Brain microvascular endothelial cell (primary cell): ENCODE measurements at regions not wholly inside any gene's neighbourhood (a gene's known extent, or its start where the extent isn't known, plus 50 kb on each side); places are given as distances from the start of the nearest gene placed in this dataset.
"Not testable (repeated sequence)": the region's sequence is repeated elsewhere in the genome, so short reads cannot be mapped to it uniquely, and the experiment has no call there.

ENCODE experiments used
- DNase-seq: peaks from one replicate; pipeline ENCODE4 v3.0.0-alpha.2; 2020
- H3K27ac ChIP-seq: fragments of 250-450 bp; sonication (Bioruptor Pico); 2 replicates; pipeline ENCODE4 v1.5.1; 2020; ENCODE audit warnings: mild to moderate bottlenecking, moderate library complexity
- H3K27me3 ChIP-seq: fragments of 250-450 bp; sonication (Bioruptor Pico); replicated peaks from 2 replicates; pipeline ENCODE4 v1.5.1; 2020; ENCODE audit warnings: mild to moderate bottlenecking
- H3K36me3 ChIP-seq: fragments of 250-450 bp; sonication (Bioruptor Pico); replicated peaks from 2 replicates; pipeline ENCODE4 v1.5.1; 2020; ENCODE audit warnings: mild to moderate bottlenecking
- H3K4me3 ChIP-seq: 2 replicates; pipeline ENCODE4 v1.5.1; 2011; ENCODE audit warnings: low read depth, mild to moderate bottlenecking, control low read depth, low read length, moderate library complexity
- in situ Hi-C: cut with HindIII; loops from 2 replicates; pipeline ENCODE4 v1.10.0; 2017; ENCODE audit warnings: low sequenced_read_pairs, low pct_ligation_motif_present
- TF ChIP-seq, protein P1 (sequence below): IDR thresholded peaks from 2 replicates; pipeline ENCODE4 v1.5.1; 2011; ENCODE audit warnings: low read depth, mild to moderate bottlenecking, moderate library complexity, low read length, control low read depth, inconsistent platforms; ENCODE audit errors: missing control alignments

GRCh38 chr17:70434536-70435490, 265.5 kb downstream of the KCNJ2 start:
- no peak overlapping the region for H3K4me3 ChIP-seq
- in situ Hi-C loops: no loop called here
- H3K27ac ChIP-seq: no peak overlapping the region
- TF ChIP-seq, protein P1, sequence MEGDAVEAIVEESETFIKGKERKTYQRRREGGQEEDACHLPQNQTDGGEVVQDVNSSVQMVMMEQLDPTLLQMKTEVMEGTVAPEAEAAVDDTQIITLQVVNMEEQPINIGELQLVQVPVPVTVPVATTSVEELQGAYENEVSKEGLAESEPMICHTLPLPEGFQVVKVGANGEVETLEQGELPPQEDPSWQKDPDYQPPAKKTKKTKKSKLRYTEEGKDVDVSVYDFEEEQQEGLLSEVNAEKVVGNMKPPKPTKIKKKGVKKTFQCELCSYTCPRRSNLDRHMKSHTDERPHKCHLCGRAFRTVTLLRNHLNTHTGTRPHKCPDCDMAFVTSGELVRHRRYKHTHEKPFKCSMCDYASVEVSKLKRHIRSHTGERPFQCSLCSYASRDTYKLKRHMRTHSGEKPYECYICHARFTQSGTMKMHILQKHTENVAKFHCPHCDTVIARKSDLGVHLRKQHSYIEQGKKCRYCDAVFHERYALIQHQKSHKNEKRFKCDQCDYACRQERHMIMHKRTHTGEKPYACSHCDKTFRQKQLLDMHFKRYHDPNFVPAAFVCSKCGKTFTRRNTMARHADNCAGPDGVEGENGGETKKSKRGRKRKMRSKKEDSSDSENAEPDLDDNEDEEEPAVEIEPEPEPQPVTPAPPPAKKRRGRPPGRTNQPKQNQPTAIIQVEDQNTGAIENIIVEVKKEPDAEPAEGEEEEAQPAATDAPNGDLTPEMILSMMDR: no peak
- H3K27me3 ChIP-seq: no peaks in the 10 kb centered on the region
- H3K36me3 ChIP-seq: no peaks in the 10 kb centered on the region
- DNase-seq: no peak

GRCh38 chr17:70437656-70438055, 268.3 kb downstream of the KCNJ2 start:
- H3K27me3 ChIP-seq: no peaks in the 10 kb centered on the region
- no peaks in the 10 kb centered on the region for H3K36me3 ChIP-seq
- H3K27ac ChIP-seq: no peak overlapping the region
- no peak overlapping the region for H3K4me3 ChIP-seq
- TF ChIP-seq, protein P1: no peak
- no peak for DNase-seq
- in situ Hi-C loops: no loop called here

DNA sequence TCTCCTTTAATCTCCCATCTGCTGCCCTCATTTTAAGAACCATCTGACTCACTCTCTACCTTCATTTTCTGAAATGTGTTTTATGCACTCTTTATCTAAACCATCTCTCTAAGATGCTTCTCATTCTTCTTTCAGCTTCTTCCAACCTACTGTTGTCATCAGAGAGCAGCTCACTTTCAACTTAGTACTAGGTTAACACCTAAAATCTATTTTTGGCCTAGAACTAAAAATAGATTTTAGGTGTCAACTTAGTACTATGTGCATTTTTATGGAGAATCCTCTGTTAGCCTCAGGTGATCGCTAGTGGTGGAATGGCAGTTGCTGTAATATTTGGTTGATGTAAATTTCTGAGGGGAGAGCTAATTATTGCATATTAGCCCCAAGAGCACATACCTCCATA, 277.1 kb downstream of the KCNJ2 start:
- in situ Hi-C loops: no loop called here
- Histone ChIP-seq H3K27ac (no peak overlapping the region), H3K27me3 (no peaks in the 10 kb centered on the region), H3K4me3 (no peak overlapping the region), H3K36me3 (no peaks in the 10 kb centered on the region)
- no peak for DNase-seq
- TF ChIP-seq, protein P1: no peak

DNA sequence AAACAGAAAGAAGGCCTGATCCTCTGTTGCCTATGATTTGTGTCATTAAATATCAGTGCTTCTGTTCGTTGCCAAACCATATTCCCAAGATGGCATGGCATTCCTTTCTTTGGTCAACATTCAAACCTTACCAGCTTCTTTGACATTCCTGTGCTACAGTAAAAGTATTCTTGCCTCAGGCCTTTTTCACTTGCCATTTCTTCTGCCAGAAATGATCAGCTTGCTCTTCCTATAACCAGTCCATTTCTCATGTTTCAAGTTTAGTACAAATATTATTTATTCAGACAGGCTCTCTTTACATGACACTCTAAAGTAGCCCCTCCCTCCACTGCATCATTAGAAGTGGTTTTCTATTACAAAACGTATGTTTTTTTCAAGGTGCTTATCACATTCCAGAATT, 278.3 kb downstream of the KCNJ2 start:
- no peak for DNase-seq
- in situ Hi-C loops: no loop called here
- H3K4me3 ChIP-seq: no peak overlapping the region
- no peaks in the 10 kb centered on the region for H3K36me3 ChIP-seq
- no peaks in the 10 kb centered on the region for H3K27me3 ChIP-seq
- TF ChIP-seq, protein P1: no peak
- no peak overlapping the region for H3K27ac ChIP-seq

DNA sequence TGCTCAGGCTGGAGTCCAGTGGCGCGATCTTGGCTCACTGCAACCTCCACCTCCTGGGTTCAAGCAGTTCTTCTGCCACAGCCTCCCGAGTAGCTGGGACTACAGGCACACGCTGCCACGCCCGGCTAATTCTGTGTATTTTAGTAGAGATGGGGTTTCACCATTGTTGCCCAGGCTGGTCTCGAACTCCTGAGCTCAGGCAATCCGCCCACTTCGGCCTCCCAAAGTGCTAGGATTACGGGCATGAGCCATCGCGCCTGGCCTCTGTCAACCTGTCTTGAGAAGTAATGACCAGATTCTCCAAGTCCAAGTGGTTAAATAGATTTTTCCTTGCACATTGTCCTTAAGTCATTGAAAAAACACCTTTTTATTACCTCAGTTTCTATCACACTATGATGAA, 283.7 kb downstream of the KCNJ2 start:
- H3K27me3 ChIP-seq, in situ Hi-C loops, H3K4me3 ChIP-seq, H3K27ac ChIP-seq, DNase-seq, H3K36me3 ChIP-seq: not testable (repeated sequence)

DNA sequence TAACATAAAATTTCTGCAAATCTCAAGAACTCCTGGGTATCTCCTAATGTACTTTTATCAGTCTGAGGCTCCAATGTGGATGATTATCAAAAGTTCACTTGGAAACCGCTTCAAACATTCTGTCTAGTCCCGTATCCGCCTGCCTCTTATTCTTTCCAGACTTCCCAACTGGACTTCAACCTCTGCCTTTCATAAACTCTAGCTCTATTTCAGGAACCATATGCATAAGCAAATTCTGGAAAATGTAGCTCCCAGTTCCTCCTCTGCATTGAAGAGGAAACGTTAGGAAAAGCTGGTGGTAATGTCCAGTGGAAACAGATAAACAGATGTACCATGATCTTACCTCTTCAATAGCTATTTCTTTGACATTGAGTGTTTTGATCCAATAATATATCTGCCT, 285.0 kb downstream of the KCNJ2 start:
- Histone ChIP-seq H3K36me3 (no peaks in the 10 kb centered on the region), H3K4me3 (no peak overlapping the region), H3K27ac (no peak overlapping the region), H3K27me3 (no peaks in the 10 kb centered on the region)
- in situ Hi-C loops: no loop called here
- TF ChIP-seq, protein P1: no peak
- DNase-seq: no peak
